ENCODE measurements at regions not wholly inside any gene's neighbourhood (a gene's known extent, or its start where the extent isn't known, plus 50 kb on each side); places are given as distances from the start of the nearest gene placed in this dataset.

DNA sequence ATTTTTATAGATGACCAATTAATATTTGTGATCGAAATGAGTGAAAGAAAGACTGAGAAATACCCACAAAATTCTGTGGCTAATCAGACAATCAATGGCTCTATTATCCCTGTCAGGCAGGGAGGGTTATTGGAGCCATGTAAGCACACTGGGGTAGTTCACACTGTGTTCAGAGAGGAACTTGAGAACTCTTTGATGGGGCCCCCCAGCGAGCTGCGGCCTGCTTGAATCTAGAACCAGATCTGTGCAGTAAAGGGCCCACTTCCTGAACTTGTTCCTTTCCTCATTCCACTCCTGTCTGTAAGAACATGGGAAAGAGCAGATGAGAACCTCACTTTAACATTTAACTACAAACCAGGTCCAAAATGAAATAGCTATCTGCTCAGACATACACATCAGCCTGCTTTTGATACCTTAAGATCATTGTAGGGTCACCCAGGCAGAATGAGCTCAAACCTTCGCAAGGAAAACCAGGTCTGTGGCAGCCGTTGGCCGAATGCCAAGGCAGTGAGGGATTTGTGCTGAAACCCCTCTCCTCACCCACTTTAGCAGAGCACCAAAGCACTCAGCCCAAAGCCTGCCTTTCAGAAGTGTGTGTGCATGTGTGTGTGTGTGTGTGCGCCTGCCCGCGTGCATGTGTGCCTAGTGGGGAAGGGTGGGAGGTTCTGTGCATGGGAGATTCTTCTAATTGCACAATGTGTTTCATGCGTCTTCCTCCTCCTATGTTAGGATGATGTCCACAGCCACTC lies 365.6 kb upstream of the MGMT start:
- DNase-seq (ENCODE audit: low read depth in 2 of 2): no peak

DNA sequence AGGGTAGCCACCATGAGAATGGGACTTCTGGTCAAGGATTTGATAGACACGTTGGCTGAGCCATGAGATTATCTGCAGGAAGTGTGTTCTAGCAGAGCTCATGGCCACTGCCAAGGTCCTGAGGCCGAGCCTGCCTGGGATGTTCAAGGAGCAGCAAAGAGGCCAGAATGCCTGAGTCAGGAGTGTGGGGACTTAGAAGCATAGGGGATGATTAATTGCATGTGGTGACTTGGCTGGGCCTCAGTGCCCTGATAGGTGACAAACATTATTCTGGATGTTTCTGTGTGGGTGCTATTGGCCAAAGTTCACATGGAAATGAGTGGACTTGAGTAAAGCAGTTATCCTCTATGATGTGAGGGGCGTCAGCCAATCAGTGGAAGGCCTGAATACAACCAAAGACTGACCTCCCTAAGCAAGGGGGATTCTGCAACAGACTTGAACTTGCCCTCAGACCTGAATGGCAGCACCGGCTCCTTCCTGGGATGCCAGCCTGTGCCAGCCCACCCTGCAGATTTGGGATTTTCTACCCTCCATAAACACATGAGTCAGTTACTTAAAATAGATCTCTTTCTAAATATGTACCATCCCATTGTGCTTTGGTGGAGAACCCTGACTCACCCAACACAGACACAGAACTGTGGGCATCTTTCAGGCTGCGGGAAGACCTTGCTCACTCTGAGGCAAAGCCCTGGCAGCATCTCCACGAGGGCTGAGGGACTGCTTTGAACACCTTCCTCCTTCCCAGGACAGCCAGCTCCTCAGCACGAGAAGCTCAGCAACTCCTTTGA lies 363.9 kb upstream of the MGMT start:
- DNase-seq (ENCODE audit: low read depth in 2 of 2): no peak

DNA sequence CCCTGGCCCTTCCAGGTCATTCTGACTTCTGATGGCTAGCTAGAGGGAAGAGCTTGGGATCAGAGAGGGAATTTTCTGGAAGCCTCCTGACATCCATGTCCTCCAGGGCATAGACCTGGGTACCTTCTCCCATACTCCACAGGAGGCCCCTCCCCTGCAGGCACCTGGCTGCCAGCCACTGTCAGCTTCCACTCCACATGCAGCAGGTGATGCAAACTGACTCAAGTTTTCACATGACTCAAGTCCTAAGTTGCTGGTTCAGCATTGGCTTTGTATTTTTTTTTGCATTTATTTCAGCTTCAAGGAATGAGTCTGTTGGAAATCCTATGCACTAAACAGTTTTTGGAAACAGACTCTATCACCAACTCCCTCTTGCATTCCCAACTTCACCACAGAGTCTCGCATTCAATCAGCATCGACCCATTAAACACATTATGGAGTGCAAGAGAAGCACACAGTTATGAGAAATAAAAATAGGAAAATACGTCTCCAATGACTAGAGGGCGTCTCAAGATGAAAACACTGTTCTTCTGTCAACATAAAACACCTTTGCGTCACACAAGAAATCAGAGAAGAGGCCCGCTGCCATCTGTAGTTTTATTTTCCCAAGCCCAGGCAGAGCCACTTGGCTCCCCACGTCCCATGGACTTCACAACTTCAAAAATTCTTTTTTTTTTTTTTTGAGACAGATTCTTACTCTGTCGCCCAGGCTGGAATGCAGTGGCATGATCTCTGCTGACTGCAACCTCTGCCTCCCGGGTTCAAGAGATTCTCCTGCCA lies 362.6 kb upstream of the MGMT start:
- DNase-seq (ENCODE audit: low read depth in 2 of 2): no peak

DNA sequence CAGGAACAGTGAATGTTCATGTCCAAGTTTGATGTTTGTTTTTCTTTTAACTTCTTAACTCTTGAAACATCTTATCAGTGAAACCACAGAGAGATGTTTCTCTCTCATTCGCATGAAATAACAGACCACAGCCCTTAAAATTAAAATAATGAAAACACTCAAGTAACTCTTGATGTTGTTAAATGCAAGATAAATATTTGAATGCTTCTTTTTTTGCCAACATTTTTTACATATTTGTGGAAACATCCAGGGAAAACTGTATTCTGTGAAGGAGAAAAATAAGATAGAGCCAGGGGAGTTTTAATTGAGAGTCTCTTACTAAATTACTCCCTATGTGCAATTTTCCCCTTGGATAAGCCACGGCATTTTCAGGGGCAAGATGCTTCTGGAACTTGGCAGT lies 361.8 kb upstream of the MGMT start:
- no peak for DNase-seq (ENCODE audit: low read depth in 2 of 2)

DNA sequence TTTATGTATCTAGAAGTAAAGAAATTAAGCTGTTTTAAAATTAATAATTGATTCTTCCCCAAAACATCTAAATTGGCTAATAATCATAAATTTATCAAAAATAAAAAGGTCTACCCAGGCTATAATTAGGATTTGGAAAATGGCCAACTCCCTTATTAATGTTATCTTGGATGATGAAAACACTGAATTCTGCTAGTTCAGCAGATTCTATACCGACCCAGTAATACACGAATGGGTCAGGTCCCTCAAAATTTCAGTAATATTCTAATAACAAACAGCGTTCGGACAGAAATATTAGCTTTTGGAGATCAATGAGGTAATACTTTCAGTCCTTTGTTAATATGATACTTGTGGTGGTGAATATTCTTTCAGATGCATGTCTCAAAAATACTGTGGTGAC lies 360.7 kb upstream of the MGMT start:
- DNase-seq (ENCODE audit: low read depth in 2 of 2): no peak

DNA sequence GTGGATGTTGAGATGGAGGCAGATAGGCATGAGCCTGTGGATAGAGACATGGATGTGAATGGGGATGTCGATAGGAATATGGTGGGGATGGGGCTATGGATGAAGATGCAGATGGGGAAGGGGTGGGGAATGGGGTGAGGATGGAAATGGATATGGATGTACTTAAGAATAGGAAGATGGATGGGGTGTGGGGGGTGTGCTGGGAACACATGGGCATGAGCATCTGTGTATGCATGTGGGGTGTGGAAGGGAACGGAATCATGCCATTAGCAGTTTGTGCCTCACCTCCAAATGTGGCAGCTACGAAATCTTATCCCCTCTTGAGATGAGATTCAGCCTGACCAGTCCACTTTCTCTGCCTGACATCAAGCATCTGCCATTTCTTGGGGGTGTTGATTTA lies 359.5 kb upstream of the MGMT start:
- DNase-seq (ENCODE audit: low read depth in 2 of 2): no peak

DNA sequence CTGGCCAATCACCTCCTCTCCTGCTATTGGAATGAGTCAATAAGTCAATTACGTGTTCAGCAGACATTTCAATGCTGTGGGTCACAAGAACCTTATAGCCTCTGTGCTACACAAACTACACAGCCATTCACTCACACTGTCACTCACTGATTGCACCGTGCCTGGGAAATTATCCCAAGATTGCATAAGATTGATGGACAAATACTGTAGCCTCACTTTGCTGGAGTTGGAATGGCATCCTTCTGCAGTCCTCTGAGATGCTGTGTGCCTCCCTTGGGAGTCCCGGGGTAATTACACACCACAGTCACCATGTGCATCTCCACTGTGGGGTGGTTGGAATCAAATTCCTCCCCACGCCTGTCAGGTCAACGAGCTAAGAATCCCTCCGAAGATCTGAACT lies 358.7 kb upstream of the MGMT start:
- DNase-seq (ENCODE audit: low read depth in 2 of 2): no peak

DNA sequence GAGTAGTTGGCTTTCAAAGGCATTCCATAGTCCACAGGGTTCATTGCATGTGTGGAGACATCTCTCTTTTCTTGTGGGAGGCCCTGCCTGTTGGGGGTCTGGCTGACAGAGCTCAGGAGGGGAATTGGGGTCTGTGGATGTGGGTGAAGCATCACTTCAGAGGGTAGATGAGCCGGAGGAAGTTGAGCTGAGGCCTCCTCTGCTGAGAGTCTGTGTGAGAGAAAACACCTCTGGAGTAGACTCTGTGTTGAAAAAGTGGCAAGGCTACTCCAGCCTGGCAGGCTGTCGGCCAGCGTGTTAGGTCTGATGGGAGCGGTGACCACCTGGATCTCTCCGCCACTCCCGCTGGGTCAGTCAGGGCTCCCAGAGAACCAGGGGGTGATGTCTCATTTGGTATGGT lies 358.0 kb upstream of the MGMT start:
- DNase-seq (ENCODE audit: low read depth in 2 of 2): no peak

DNA sequence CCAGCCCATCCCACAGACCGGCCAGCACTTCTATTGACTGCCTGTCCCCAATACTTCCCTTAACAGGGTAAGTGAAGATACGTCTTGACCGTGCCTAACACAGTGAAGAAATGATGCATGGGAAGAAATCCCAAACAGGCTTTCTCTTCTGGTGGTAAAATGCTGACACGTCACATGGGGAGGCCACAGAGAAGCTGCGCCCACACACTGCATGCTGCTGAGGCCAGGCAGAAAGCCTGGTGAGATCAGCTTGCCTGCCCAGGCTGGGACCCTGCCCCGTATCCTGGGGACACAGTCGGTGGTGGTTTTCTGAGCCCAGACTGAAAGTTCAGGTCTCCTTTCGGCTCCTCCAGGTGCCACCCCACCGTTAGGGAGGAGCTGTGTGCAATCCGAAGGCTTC lies 356.3 kb upstream of the MGMT start:
- no peak for DNase-seq (ENCODE audit: low read depth in 2 of 2)

DNA sequence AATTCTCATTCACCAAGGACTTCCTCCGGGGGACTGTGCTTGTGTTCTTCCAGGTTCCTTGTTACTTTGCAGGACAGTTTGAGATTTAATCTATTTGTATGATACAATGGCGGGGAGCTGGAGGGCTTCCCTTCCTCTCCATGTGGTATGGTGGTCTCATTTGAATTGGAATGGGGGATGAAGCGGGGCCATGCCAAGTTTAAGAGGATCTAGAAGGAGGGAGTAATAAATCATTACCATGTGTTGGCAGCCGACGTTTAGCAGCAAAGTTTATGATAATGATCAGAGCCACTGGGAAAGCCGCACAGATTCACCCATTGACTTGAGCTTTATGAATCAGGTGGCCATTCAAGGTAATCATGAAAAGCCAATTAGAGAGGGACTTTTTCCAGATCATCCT lies 355.1 kb upstream of the MGMT start:
- DNase-seq (ENCODE audit: low read depth in 2 of 2): no peak

DNA sequence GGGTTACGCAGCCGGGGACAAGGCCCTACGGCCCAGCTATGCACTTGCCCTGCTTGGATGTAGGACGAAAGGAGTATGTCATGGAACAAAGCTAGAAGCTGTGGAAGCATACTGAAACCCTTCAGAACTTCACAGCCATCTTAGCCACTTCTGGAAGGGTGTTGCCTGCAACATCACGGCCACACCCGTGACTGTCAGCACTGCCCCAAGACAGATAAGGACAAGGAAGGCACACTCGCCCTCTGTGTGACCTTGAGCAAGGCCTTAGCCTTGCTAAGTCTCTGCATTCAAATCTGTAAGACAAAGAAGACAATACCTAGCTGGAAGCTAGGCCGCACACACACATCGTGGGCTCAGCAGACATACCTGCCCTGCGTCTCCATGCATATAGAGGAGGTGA lies 352.5 kb upstream of the MGMT start:
- no peak for DNase-seq (ENCODE audit: low read depth in 2 of 2)

DNA sequence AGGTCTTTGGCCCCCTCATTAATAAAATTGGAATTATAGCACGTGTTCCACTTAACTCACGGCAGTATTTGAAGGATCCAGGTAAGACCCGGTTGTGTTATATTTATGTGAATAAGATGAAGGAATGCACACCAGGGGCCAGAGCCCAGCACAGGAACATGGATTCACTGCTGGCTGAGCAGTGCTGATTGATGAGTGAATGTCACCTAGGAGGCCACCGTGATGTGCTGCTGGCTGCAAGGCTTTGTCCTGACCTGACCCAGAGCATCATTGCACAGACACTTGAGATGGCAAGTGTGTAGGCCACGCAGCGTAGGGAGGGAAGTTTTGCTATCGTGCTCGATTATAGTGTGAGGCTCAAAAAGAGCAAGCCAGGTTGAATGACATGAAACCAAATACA lies 350.7 kb upstream of the MGMT start:
- DNase-seq (ENCODE audit: low read depth in 2 of 2): no peak

DNA sequence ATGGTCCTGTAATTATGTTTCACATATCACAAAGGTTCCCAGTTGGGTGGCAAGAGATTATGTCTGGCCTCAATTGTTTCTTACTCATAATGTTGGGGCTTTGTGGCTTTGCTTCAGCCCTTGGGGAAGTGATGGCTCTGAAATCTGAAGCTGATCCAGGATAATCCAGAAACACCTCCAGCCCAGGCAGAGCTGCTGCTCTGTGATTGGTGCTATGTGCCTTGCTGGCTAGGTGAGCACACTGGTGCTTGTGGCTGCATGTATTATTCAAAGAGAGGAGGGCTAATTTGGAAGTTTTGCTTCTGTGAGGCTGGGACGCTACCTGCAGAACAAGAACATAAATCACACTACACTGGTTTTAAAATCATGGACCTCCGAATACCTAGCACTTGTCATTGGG lies 346.6 kb upstream of the MGMT start:
- DNase-seq (ENCODE audit: low read depth in 2 of 2): no peak

DNA sequence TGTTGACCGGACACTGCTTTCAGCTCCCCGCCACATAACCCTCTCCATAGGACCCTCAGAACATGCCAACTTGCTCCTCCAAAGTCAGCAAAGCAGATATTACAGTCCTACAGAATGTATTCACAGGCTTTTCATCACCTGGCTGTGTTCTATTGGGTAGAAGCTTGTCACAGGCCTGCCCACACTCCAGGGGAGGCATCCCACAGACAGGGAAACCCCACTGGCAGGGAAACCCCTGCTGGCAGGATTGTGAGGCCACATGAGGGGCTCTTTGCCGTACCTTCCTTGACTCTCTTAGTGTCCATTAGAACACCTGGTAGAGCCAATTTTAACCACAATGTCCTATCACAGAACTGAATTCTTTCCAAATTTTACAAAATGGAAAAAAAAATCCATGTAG lies 344.2 kb upstream of the MGMT start:
- DNase-seq (ENCODE audit: low read depth in 2 of 2): no peak

DNA sequence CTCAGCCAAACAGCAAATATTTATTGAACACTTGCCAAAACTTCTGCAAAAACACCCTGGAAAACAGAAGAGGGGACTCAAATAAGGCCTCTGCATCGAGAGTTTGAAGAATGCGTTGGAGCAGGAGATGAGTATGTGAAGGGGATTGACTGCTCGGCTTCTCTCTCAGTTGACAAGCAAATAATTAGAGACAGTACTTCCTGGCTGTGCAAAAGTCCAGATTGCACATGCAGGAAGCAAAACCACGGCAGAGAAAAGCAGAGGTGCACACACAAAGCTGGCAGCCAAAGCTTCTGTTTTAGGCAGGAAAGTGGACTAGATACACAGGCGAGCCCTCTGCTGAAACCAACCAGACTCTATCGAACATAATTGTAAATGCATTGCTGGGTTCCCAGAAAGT lies 343.6 kb upstream of the MGMT start:
- DNase-seq (ENCODE audit: low read depth in 2 of 2): no peak

DNA sequence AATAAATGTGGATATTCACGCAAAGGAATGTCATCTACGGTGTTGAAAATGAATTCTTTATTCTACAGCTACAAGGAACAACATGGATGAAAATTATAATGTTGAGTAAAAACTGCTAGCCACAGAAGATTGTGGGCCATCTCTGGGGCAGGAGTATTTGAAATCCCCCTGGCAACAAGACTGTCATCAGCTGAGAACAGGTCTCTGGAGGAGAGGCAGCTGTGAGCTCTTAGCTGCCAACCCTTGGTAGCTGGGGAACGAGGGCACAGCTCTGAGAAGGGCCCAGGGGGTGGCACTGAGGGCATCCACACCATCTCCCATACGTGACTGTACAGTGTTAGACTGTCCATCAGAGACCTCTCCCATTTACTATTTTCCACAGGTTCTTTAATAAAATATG lies 340.1 kb upstream of the MGMT start:
- no peak for DNase-seq (ENCODE audit: low read depth in 2 of 2)

DNA sequence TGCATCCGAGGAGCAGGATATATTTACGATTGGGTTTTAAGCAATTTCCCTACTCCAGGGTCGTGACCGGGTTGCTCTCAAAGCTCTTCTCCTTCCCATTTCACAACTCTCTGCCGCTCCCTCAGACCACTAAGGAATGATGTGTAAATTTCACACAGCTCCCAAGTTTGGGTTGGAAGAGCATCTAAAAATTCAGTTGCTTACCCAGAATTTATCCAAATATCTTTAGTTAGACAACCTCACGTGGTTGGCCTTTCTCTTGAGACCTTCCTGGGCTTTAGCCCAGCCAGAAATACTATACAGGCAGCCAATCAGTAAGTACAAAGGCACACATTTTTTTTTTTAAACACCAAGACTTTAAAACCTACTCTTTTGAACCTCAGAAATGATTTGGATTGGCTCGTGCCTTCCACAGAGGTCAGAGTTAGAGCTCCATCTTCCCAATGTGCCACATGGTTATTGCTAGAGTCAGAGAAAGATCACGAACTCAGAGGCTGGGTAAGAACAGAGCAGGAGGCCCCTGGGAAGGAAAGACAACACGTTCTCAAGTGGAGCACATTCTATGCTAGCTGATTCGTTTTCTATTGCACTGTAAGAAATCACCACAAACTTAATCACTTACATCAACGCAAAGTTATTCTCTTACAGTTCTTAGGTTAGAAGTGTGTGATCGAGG lies 335.4 kb upstream of the MGMT start:
- DNase-seq (ENCODE audit: low read depth in 2 of 2): no peak

DNA sequence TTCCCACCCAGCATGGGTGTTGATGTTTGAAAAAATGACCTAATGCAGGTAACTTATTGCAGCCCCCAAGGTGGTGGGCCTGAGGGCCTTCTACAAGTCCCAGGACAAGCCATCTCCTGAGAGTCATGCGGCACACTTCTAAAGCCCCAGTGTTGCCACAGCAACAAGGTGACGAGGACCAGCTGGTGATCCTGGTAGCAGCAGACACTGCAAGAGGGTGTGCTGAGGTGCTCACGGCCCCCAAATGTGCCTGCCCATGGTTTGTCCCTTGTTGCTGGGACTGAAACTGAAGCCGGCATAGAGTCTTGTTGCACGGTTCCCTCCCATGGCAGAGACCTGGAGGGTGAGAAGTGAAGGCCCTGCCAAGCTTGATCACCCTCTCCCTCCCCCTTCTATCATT lies 333.2 kb upstream of the MGMT start:
- no peak for DNase-seq (ENCODE audit: low read depth in 2 of 2)

DNA sequence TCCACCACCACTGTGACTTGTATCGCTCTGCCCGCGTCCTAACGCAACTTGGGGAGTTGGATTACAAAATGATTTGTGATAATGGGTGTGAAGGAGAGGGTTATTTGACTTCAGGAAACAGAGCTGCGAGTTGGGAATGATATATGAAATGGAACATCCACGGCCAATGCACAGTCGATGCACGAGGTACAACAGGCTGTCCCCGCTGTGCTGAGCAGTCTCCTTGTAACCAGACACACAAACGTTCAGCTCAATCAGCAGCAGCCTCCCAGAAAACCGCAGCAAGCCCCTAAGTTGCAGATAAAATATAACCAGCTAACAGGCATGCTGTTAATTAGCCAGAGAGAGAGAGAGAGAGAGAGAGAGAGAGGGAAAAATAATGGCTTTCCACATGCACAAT lies 332.7 kb upstream of the MGMT start:
- no peak for DNase-seq (ENCODE audit: low read depth in 2 of 2)

DNA sequence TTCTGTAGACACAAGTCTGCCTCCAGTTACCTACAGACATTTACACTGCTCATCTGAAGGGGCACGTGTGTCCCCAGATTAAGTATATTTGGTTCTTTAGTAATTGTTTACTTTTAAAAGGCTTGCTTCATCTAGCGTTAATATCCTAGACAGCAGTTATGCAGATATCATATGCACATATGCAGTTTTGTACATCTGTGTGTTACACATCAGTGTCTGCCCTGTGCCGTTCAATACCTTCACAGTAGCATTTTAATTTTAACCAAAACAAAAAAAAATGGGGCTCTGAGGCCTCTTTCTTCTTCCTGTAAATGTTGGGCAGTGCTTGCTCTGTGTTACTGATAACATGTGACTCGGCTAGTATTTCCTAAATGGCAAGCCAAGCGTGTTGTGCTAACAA lies 331.4 kb upstream of the MGMT start:
- no peak for DNase-seq (ENCODE audit: low read depth in 2 of 2)

DNA sequence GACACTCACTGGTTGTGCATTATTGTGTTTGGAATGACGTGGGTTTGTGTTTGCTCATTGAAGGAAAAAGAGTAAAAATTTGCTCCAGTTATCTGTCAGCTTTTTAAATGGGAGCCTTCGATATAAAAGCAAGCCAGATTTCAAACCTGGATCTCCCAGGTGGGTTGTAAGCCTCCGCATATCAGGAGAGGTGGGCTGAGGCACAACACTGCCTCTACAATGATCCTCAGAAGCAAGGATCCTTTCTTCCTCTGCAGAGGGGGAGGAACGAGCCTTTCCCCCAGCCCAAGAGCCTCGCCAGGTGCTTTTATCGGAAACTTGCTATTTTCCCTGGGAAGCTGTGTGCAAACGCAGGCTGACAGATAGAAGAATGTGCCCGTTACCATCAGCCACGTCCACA lies 331.0 kb upstream of the MGMT start:
- no peak for DNase-seq (ENCODE audit: low read depth in 2 of 2)

DNA sequence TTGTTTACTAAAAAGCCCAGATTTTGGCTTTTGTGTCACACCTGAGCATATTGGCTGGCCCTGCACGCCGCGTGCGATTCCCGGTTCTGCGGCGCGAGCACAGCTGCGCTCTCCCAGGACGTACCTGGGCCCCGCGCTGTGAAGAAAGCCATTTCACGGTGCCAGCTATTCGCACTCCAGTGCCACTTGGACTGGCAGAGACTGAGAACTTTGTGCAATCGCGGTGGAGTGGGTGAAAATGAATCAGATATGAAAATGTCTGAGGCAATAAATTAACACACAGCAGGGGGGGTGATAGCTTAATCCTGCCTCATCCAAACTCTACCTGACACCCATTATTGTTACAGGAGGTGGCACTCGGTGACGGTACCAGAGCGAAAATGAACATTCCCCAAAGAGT lies 330.1 kb upstream of the MGMT start:
- no peak for DNase-seq (ENCODE audit: low read depth in 2 of 2)

Measured in stimulated activated CD4-positive, alpha-beta T cell treated with anti-CD3 and anti-CD28 coated beads, Interleukin-1b, Interleukin-23, amount 100 ng/mL, for 4 hours (primary cell).